ENCODE measurements at regions not wholly inside any gene's neighbourhood (a gene's known extent, or its start where the extent isn't known, plus 50 kb on each side); places are given as distances from the start of the nearest gene placed in this dataset.
"Not testable (repeated sequence)": the region's sequence is repeated elsewhere in the genome, so short reads cannot be mapped to it uniquely, and the experiment has no call there.

GRCh38 chr6:166718516-166718915, 91.5 kb upstream of the RPS6KA2 start:
- DNase-seq, result no peak

- DNase-seq, result no peak
Observed at GRCh38 chr6:166716910-166717617, 90.0 kb upstream of the RPS6KA2 start.

- no peak for DNase-seq
Observed at GRCh38 chr6:166715992-166716391, 88.9 kb upstream of the RPS6KA2 start.

- no peak for DNase-seq
Observed at GRCh38 chr6:166715065-166715464, 88.0 kb upstream of the RPS6KA2 start.

GRCh38 chr6:166714581-166714980, 87.5 kb upstream of the RPS6KA2 start:
- no peak for DNase-seq

- no peak for DNase-seq
Observed at GRCh38 chr6:166714187-166714510, 87.1 kb upstream of the RPS6KA2 start.

- DNase-seq, result no peak
Observed at GRCh38 chr6:166713434-166714186, 86.6 kb upstream of the RPS6KA2 start.

- DNase-seq, result no peak
Observed at GRCh38 chr6:166712286-166713228, 85.5 kb upstream of the RPS6KA2 start.

GRCh38 chr6:166710084-166710483, 83.0 kb upstream of the RPS6KA2 start:
- no peak for DNase-seq

GRCh38 chr6:166708460-166708859, 81.4 kb upstream of the RPS6KA2 start:
- no peak for DNase-seq

GRCh38 chr6:166707045-166707444, 80.0 kb upstream of the RPS6KA2 start:
- no peak for DNase-seq

- DNase-seq, result no peak
Observed at GRCh38 chr6:166705069-166705468, 78.0 kb upstream of the RPS6KA2 start.

- no peak for DNase-seq
Observed at GRCh38 chr6:166704171-166704570, 77.1 kb upstream of the RPS6KA2 start.

GRCh38 chr6:166703149-166703710, 76.2 kb upstream of the RPS6KA2 start:
- no peak for DNase-seq

GRCh38 chr6:166701424-166701823, 74.4 kb upstream of the RPS6KA2 start:
- DNase-seq, result not testable (repeated sequence)

GRCh38 chr6:166700871-166701270, 73.8 kb upstream of the RPS6KA2 start:
- not testable (repeated sequence) for DNase-seq

GRCh38 chr6:166697113-166697512, 70.1 kb upstream of the RPS6KA2 start:
- no peak for DNase-seq

- no peak for DNase-seq
Observed at GRCh38 chr6:166693880-166694279, 66.8 kb upstream of the RPS6KA2 start.

GRCh38 chr6:166692723-166693302, 65.8 kb upstream of the RPS6KA2 start:
- no peak for DNase-seq

- DNase-seq, result no peak
Observed at GRCh38 chr6:166691746-166692145, 64.7 kb upstream of the RPS6KA2 start.

- DNase-seq, result no peak
Observed at GRCh38 chr6:166691199-166691598, 64.1 kb upstream of the RPS6KA2 start.

GRCh38 chr6:166689687-166690086, 62.6 kb upstream of the RPS6KA2 start:
- no peak for DNase-seq

GRCh38 chr6:166688901-166689300, 61.9 kb upstream of the RPS6KA2 start:
- no peak for DNase-seq
